Peyer's patch (tissue), 4 donors: ENCODE measurements at regions not wholly inside any gene's neighbourhood (a gene's known extent, or its start where the extent isn't known, plus 50 kb on each side); places are given as distances from the start of the nearest gene placed in this dataset.

ENCODE experiments used
- DNase-seq, 3 donors: peaks; one replicate each; pipeline ENCODE4 v3.0.0-alpha.2; 2017 to 2019
- H3K27ac ChIP-seq, 4 donors: fragments of 200-600 bp; sonication (generic); one replicate each; pipeline ENCODE4 v1.5.1; 2016 to 2019
- H3K27me3 ChIP-seq, 2 donors: fragments of 200-600 bp; sonication (generic); one replicate each; pipeline ENCODE4 v1.5.1; 2019
- H3K36me3 ChIP-seq, 3 donors: fragments of 200-600 bp; sonication (generic); one replicate each; pipeline ENCODE4 v1.5.1; 2016 to 2019
- H3K4me1 ChIP-seq, 4 donors: fragments of 200-600 bp; sonication (generic); one replicate each; pipeline ENCODE4 v1.5.1; 2016 to 2019
- H3K4me3 ChIP-seq, 4 donors: fragments of 200-600 bp; sonication (generic); 1 replicate in 3 of 4; 2 replicates in 1 of 4; pipeline ENCODE4 v1.5.1; 2016 to 2019; ENCODE audit warnings: mild to moderate bottlenecking in 1 of 4
- H3K9me3 ChIP-seq, 4 donors: fragments of 200-600 bp; sonication (generic); one replicate each; pipeline ENCODE4 v1.5.1; 2016 to 2019; ENCODE audit warnings: mild to moderate bottlenecking in 1 of 4
- POLR2A ChIP-seq, 2 donors: fragments of 450-650 bp; IDR thresholded peaks; one replicate each; pipeline ENCODE4 v1.5.1; 2017; ENCODE audit warnings: antibody characterized with exemption in 2 of 2, mild to moderate bottlenecking in 2 of 2, moderate library complexity in 2 of 2
- TF ChIP-seq, protein P1 (sequence below), 6 experiments: fragments of 450-650 bp in 4 of 6; fragments of 200-600 bp in 2 of 6; sonication (generic) in 1 of 6; IDR thresholded peaks; one replicate each; pipeline ENCODE4 v1.5.1; 2017 to 2019; ENCODE audit warnings: antibody characterized with exemption in 6 of 6, mild to moderate bottlenecking in 3 of 6, moderate library complexity in 1 of 6

DNA sequence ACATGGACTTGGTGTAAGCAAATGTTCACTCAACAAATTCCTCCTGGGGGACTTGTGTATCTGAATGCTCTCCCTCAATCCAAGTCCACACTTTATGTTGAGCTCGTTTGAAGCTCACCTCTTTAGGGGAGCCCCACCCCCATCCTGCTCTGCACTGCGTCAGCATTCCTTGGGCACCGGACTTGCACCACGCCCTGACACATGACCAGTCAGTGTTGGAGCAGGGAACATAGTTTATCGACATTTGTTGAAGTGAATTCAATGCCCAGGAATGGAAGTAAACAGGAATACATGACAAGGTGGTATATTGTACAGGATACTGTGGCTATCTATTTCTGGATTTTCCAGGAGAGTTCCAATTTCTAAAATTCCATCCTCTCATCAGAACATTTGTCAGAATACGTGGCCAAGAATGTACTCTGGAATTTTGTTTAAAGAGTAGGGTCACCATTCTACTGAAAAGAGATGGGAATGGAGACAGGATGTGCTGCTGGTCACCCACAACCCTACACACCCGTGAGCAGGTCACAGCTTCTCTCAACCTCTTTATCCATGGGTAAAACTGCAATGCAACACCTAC is 60.0 kb upstream of the LNX1 start:
- Histone ChIP-seq H3K36me3 (no peaks in the 10 kb centered on the region), H3K4me3 (no peak overlapping the region), H3K9me3 (no peaks in the 10 kb centered on the region), H3K27me3 (no peaks in the 10 kb centered on the region), H3K27ac (peak overlapping the region in 3 of 4 donors; percentile 35 to 63 (median 42)), H3K4me1 (peaks cover 0 to 34% (median 0%) of the 10 kb centered on the region in 4 donors)
- TF ChIP-seq, protein P1, sequence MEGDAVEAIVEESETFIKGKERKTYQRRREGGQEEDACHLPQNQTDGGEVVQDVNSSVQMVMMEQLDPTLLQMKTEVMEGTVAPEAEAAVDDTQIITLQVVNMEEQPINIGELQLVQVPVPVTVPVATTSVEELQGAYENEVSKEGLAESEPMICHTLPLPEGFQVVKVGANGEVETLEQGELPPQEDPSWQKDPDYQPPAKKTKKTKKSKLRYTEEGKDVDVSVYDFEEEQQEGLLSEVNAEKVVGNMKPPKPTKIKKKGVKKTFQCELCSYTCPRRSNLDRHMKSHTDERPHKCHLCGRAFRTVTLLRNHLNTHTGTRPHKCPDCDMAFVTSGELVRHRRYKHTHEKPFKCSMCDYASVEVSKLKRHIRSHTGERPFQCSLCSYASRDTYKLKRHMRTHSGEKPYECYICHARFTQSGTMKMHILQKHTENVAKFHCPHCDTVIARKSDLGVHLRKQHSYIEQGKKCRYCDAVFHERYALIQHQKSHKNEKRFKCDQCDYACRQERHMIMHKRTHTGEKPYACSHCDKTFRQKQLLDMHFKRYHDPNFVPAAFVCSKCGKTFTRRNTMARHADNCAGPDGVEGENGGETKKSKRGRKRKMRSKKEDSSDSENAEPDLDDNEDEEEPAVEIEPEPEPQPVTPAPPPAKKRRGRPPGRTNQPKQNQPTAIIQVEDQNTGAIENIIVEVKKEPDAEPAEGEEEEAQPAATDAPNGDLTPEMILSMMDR (IDR thresholded peaks at IDR 0.05) = no peak
- TF ChIP-seq POLR2A (IDR thresholded peaks at IDR 0.05) = no peak
- DNase-seq = peak in 2 of 3 donors; percentile 83 to 85

GRCh38 chr4:53649357-53649756 is 58.1 kb upstream of the LNX1 start:
- H3K4me1 ChIP-seq = peaks cover 0 to 40% (median 3%) of the 10 kb centered on the region in 4 donors
- H3K27ac ChIP-seq = no peak overlapping the region
- DNase-seq = no peak

DNA sequence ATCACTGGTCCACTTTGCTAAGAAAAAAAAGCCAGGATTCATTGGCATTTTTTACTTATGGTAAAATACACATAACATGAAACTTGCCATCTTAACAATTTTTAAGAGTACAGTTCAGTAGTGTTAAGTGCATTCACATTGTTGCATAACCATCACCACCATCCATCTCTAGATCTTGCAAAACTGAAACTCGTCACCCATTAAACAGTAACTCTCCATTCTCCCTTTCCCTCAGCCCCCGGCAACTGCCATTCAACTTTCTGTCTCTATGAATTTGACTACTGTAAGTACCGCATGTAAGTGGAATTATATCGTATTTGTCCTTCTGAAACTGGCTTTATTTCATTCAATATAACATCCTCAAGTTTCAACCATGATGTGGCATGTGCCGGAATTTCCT is 56.3 kb upstream of the LNX1 start:
- Histone ChIP-seq H3K27me3 (no peaks in the 10 kb centered on the region), H3K4me3 (no peak overlapping the region), H3K9me3 (no peaks in the 10 kb centered on the region), H3K4me1 (peaks cover 0 to 24% (median 3%) of the 10 kb centered on the region in 4 donors), H3K27ac (no peak overlapping the region), H3K36me3 (no peaks in the 10 kb centered on the region)
- DNase-seq = no peak
- TF ChIP-seq, protein P1 (IDR thresholded peaks at IDR 0.05) = no peak
- no peak for TF ChIP-seq POLR2A (IDR thresholded peaks at IDR 0.05)

More at GRCh38 chr4:53649357-53649756, 58.1 kb upstream of the LNX1 start:
- Histone ChIP-seq H3K9me3 (no peaks in the 10 kb centered on the region), H3K27me3 (no peaks in the 10 kb centered on the region), H3K4me3 (no peak overlapping the region), H3K36me3 (no peaks in the 10 kb centered on the region)
- TF ChIP-seq POLR2A (IDR thresholded peaks at IDR 0.05) = no peak
- TF ChIP-seq, protein P1 (IDR thresholded peaks at IDR 0.05) = no peak

GRCh38 chr4:53646795-53647194 is 55.5 kb upstream of the LNX1 start:
- no peaks in the 10 kb centered on the region for H3K36me3 ChIP-seq
- TF ChIP-seq POLR2A (IDR thresholded peaks at IDR 0.05) = no peak
- peak in 1 of 3 donors; percentile 61 for DNase-seq
- no peak overlapping the region for H3K4me3 ChIP-seq
- H3K9me3 ChIP-seq = no peaks in the 10 kb centered on the region
- H3K27ac ChIP-seq = peak overlapping the region in 1 of 4 donors; percentile 22
- H3K4me1 ChIP-seq = peaks cover 0 to 17% (median 3%) of the 10 kb centered on the region in 4 donors
- H3K27me3 ChIP-seq = no peaks in the 10 kb centered on the region

GRCh38 chr4:53645108-53645507 is 53.8 kb upstream of the LNX1 start:
- no peak overlapping the region for H3K4me3 ChIP-seq

DNA sequence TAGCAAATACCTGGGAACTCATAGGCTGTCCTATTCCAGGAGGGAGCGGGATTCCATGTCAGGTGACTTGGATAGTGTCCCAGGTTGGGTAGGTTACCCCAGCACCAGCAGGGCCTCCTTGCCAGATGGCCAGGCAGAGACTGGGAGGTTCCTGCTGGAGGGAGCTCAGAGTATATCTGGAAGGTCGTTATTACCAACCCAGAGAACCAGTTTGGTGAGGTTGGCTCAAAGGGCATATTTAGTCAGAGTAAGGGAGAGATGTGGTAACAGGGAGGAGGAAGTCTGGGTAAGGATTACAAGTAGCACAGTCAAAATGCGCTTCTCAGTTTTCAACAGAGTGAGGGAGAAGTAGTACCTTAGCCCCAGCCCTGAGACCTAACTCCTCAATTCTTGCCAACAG is 53.3 kb upstream of the LNX1 start:
- Histone ChIP-seq H3K27ac (peak overlapping the region in 3 of 4 donors; percentile 30 to 82 (median 53)), H3K4me3 (no peak overlapping the region), H3K9me3 (no peaks in the 10 kb centered on the region), H3K4me1 (peaks cover 0 to 6% (median 3%) of the 10 kb centered on the region in 4 donors), H3K27me3 (no peaks in the 10 kb centered on the region), H3K36me3 (no peaks in the 10 kb centered on the region)
- DNase-seq = peak in 2 of 3 donors; percentile 76 to 82
- TF ChIP-seq, protein P1 (IDR thresholded peaks at IDR 0.05) = peak in 1 of 6 experiments; percentile 13
- TF ChIP-seq POLR2A (IDR thresholded peaks at IDR 0.05) = peak; percentile 9 to 20

More at GRCh38 chr4:53645108-53645507, 53.8 kb upstream of the LNX1 start:
- DNase-seq = no peak
- peak overlapping the region in 3 of 4 donors; percentile 30 to 82 (median 53) for H3K27ac ChIP-seq
- peaks cover 0 to 6% (median 3%) of the 10 kb centered on the region in 4 donors for H3K4me1 ChIP-seq
- no peaks in the 10 kb centered on the region for H3K36me3 ChIP-seq
- TF ChIP-seq POLR2A (IDR thresholded peaks at IDR 0.05) = no peak
- TF ChIP-seq, protein P1 (IDR thresholded peaks at IDR 0.05) = no peak
- H3K27me3 ChIP-seq = no peaks in the 10 kb centered on the region
- no peaks in the 10 kb centered on the region for H3K9me3 ChIP-seq
